A549 (cell line): ENCODE measurements at regions not wholly inside any gene's neighbourhood (a gene's known extent, or its start where the extent isn't known, plus 50 kb on each side); places are given as distances from the start of the nearest gene placed in this dataset.

Source experiments
- EP300 ChIP-seq, 2 experiments: fragments of >200 bp; sonication (Bioruptor Twin); formaldehyde crosslinking; IDR thresholded peaks; 2 replicates in 1 of 2; 3 replicates in 1 of 2; pipeline ENCODE4 v1.6.1; 2016 to 2017
- POLR2A ChIP-seq: IDR thresholded peaks from 2 replicates; pipeline ENCODE4 v1.6.1; 2012; ENCODE audit warnings: mild to moderate bottlenecking, low read length
- RAD21 ChIP-seq, 2 experiments: fragments of >200 bp in 1 of 2; sonication (Bioruptor Twin) in 1 of 2; formaldehyde crosslinking in 1 of 2; IDR thresholded peaks in 1 of 2; conservative IDR thresholded peaks in 1 of 2; 2 replicates in 1 of 2; 3 replicates in 1 of 2; pipeline ENCODE4 v1.6.1; 2012 to 2018; ENCODE audit warnings: inconsistent platforms in 1 of 2
- RFX5 ChIP-seq: fragments of 450-650 bp; IDR thresholded peaks from 2 replicates; pipeline ENCODE4 v1.7.1; 2014; ENCODE audit warnings: antibody characterized with exemption, mild to moderate bottlenecking, moderate library complexity
- TF ChIP-seq, protein P1 (sequence below): fragments of >200 bp; sonication (Bioruptor Twin); formaldehyde crosslinking; IDR thresholded peaks from 3 replicates; pipeline ENCODE4 v1.5.1; 2016
- TF ChIP-seq, protein P2 (sequence below): IDR thresholded peaks from 2 replicates; pipeline ENCODE4 v1.6.1; 2012

DNA sequence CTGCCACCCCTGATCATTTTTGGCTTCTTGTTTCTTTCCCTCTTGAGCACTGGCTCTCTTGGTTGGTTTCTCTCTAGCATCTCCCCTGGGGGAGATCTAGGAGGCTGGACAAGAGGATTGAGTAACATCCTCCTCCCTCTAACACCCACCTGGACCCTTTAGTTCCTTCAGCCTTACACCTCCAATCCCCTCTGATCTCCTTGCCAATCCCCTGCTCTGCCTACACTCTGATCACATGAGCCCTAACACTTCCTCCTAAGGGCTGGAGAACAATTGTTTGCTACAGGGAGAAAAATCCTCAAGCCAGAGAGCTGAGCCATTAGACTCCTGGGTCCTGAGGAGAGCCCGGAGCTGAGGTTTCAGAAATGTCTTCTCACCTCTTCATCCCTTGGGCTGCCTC lies 65.9 kb upstream of the ADGRL1 start:
- no peak for TF ChIP-seq EP300 (IDR thresholded peaks at IDR 0.05)
- TF ChIP-seq, protein P1, sequence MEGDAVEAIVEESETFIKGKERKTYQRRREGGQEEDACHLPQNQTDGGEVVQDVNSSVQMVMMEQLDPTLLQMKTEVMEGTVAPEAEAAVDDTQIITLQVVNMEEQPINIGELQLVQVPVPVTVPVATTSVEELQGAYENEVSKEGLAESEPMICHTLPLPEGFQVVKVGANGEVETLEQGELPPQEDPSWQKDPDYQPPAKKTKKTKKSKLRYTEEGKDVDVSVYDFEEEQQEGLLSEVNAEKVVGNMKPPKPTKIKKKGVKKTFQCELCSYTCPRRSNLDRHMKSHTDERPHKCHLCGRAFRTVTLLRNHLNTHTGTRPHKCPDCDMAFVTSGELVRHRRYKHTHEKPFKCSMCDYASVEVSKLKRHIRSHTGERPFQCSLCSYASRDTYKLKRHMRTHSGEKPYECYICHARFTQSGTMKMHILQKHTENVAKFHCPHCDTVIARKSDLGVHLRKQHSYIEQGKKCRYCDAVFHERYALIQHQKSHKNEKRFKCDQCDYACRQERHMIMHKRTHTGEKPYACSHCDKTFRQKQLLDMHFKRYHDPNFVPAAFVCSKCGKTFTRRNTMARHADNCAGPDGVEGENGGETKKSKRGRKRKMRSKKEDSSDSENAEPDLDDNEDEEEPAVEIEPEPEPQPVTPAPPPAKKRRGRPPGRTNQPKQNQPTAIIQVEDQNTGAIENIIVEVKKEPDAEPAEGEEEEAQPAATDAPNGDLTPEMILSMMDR: no peak
- no peak for TF ChIP-seq POLR2A
- no peak for TF ChIP-seq RAD21 (conservative IDR thresholded peaks at IDR 0.05 in 1 of 2, IDR thresholded peaks at IDR 0.05 in 1 of 2)
- no peak for TF ChIP-seq RFX5
- TF ChIP-seq, protein P2, sequence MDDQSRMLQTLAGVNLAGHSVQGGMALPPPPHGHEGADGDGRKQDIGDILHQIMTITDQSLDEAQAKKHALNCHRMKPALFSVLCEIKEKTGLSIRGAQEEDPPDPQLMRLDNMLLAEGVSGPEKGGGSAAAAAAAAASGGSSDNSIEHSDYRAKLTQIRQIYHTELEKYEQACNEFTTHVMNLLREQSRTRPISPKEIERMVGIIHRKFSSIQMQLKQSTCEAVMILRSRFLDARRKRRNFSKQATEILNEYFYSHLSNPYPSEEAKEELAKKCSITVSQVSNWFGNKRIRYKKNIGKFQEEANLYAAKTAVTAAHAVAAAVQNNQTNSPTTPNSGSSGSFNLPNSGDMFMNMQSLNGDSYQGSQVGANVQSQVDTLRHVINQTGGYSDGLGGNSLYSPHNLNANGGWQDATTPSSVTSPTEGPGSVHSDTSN: no peak
